Esophagus squamous epithelium (tissue), 5 donors: ENCODE measurements at regions not wholly inside any gene's neighbourhood (a gene's known extent, or its start where the extent isn't known, plus 50 kb on each side); places are given as distances from the start of the nearest gene placed in this dataset.

Experiments used
- DNase-seq: peaks from one replicate; lab custom pipeline; 2025; lab: John Stamatoyannopoulos, UW
- H3K27ac ChIP-seq, 4 donors: fragments of 200-600 bp; sonication (generic); one replicate each; pipeline ENCODE4 v1.5.1; 2016 to 2019; ENCODE audit warnings: mild to moderate bottlenecking in 1 of 4
- H3K27me3 ChIP-seq, 4 donors: fragments of 200-600 bp; sonication (generic); 1 replicate in 3 of 4; 2 replicates in 1 of 4; pipeline versions ENCODE4 v1.5.1 to v1.6.0; 2017 to 2021; ENCODE audit warnings: antibody characterized with exemption in 1 of 4
- H3K36me3 ChIP-seq, 3 donors: fragments of 200-600 bp; sonication (generic); one replicate each; pipeline ENCODE4 v1.5.1; 2016 to 2019
- H3K4me1 ChIP-seq, 3 donors: fragments of 200-600 bp; sonication (generic); one replicate each; pipeline ENCODE4 v1.5.1; 2017 to 2019
- H3K4me3 ChIP-seq, 4 donors: fragments of 200-600 bp; sonication (generic); 1 replicate in 3 of 4; 2 replicates in 1 of 4; pipeline ENCODE4 v1.5.1; 2016 to 2019; ENCODE audit warnings: mild to moderate bottlenecking in 2 of 4, moderate library complexity in 1 of 4
- H3K9me3 ChIP-seq, 3 donors: fragments of 200-600 bp; sonication (generic); one replicate each; pipeline ENCODE4 v1.5.1; 2016 to 2019
- POLR2A ChIP-seq, 4 donors: fragments of 450-650 bp; IDR thresholded peaks; one replicate each; pipeline ENCODE4 v1.6.1; 2017; ENCODE audit warnings: antibody characterized with exemption in 4 of 4, mild to moderate bottlenecking in 4 of 4, moderate library complexity in 3 of 4
- WGBS, 2 donors: methylation state at CpG; one replicate each; pipeline ENCODE4 v1.1.5; 2018; 5-methylcytosine and 5-hydroxymethylcytosine counted together
- intact Hi-C: fragments of 100-400 bp; cut with DNase I; formaldehyde crosslinking; loops from one replicate; pipeline ENCODE4 v1.15.0; 2022
- TF ChIP-seq, protein P1 (sequence below), 6 experiments: fragments of 450-650 bp in 4 of 6; fragments of 200-600 bp in 2 of 6; sonication (generic) in 2 of 6; IDR thresholded peaks; one replicate each; pipeline ENCODE4 v1.5.1; 2016 to 2019; ENCODE audit warnings: antibody characterized with exemption in 6 of 6, mild to moderate bottlenecking in 4 of 6, moderate library complexity in 4 of 6
- donor health status: DM: yes; HTN: yes; CAD: no.

GRCh38 chr16:86378128-86378527, 132.2 kb upstream of the FOXF1 start:
- DNase-seq: no peak
- H3K4me1 ChIP-seq: no peaks in the 10 kb centered on the region
- H3K36me3 ChIP-seq: no peaks in the 10 kb centered on the region
- intact Hi-C loops: no loop called here
- H3K9me3 ChIP-seq: peaks cover 0 to 11% (median 0%) of the 10 kb centered on the region in 3 donors
- TF ChIP-seq, protein P1, sequence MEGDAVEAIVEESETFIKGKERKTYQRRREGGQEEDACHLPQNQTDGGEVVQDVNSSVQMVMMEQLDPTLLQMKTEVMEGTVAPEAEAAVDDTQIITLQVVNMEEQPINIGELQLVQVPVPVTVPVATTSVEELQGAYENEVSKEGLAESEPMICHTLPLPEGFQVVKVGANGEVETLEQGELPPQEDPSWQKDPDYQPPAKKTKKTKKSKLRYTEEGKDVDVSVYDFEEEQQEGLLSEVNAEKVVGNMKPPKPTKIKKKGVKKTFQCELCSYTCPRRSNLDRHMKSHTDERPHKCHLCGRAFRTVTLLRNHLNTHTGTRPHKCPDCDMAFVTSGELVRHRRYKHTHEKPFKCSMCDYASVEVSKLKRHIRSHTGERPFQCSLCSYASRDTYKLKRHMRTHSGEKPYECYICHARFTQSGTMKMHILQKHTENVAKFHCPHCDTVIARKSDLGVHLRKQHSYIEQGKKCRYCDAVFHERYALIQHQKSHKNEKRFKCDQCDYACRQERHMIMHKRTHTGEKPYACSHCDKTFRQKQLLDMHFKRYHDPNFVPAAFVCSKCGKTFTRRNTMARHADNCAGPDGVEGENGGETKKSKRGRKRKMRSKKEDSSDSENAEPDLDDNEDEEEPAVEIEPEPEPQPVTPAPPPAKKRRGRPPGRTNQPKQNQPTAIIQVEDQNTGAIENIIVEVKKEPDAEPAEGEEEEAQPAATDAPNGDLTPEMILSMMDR (IDR thresholded peaks at IDR 0.05): no peak
- no peak for TF ChIP-seq POLR2A (IDR thresholded peaks at IDR 0.05)
- WGBS, 2 donors: 58 to 72% methylated on average over 3 to 9 of the region's 9 CpGs
- no peak overlapping the region for H3K4me3 ChIP-seq
- no peak overlapping the region for H3K27ac ChIP-seq
- peaks cover 0 to 18% (median 0%) of the 10 kb centered on the region in 4 donors for H3K27me3 ChIP-seq

- H3K27me3 ChIP-seq: peaks cover 0 to 20% (median 0%) of the 10 kb centered on the region in 4 donors
- intact Hi-C loops: no loop called here
- no peak overlapping the region for H3K4me3 ChIP-seq
- peaks cover 0 to 7% (median 3%) of the 10 kb centered on the region in 3 donors for H3K4me1 ChIP-seq
- no peaks in the 10 kb centered on the region for H3K36me3 ChIP-seq
- 77 to 93% methylated on average over 3 to 14 of the region's 20 CpGs for WGBS, 2 donors
- no peak for DNase-seq
- peaks cover 0 to 7% (median 0%) of the 10 kb centered on the region in 3 donors for H3K9me3 ChIP-seq
- TF ChIP-seq POLR2A (IDR thresholded peaks at IDR 0.05): no peak
- TF ChIP-seq, protein P1 (IDR thresholded peaks at IDR 0.05): no peak
- no peak overlapping the region for H3K27ac ChIP-seq
Observed at GRCh38 chr16:86378831-86379504, 131.4 kb upstream of the FOXF1 start.

GRCh38 chr16:86379505-86379846, 130.9 kb upstream of the FOXF1 start:
- peaks cover 0 to 2% (median 0%) of the 10 kb centered on the region in 3 donors for H3K9me3 ChIP-seq
- H3K4me3 ChIP-seq: no peak overlapping the region
- 50 to 60% methylated on average over 3 to 7 of the region's 9 CpGs for WGBS, 2 donors
- peaks cover 0 to 20% (median 0%) of the 10 kb centered on the region in 4 donors for H3K27me3 ChIP-seq
- intact Hi-C loops: no loop called here
- no peak overlapping the region for H3K27ac ChIP-seq
- no peak for TF ChIP-seq POLR2A (IDR thresholded peaks at IDR 0.05)
- TF ChIP-seq, protein P1 (IDR thresholded peaks at IDR 0.05): no peak
- H3K4me1 ChIP-seq: peaks cover 0 to 8% (median 7%) of the 10 kb centered on the region in 3 donors
- no peaks in the 10 kb centered on the region for H3K36me3 ChIP-seq
- DNase-seq: no peak

- no peak for TF ChIP-seq POLR2A (IDR thresholded peaks at IDR 0.05)
- H3K9me3 ChIP-seq: no peaks in the 10 kb centered on the region
- 71 to 80% methylated on average over 1 to 4 of the region's 9 CpGs for WGBS, 2 donors
- no peak overlapping the region for H3K27ac ChIP-seq
- intact Hi-C loops: no loop called here
- no peaks in the 10 kb centered on the region for H3K36me3 ChIP-seq
- H3K27me3 ChIP-seq: peaks cover 0 to 20% (median 0%) of the 10 kb centered on the region in 4 donors
- DNase-seq: no peak
- no peak overlapping the region for H3K4me3 ChIP-seq
- H3K4me1 ChIP-seq: peaks cover 0 to 9% (median 7%) of the 10 kb centered on the region in 3 donors
Observed at GRCh38 chr16:86380030-86380429, 130.3 kb upstream of the FOXF1 start.

- intact Hi-C loops: no loop called here
- Histone ChIP-seq H3K4me3 (no peak overlapping the region), H3K36me3 (no peaks in the 10 kb centered on the region), H3K9me3 (no peaks in the 10 kb centered on the region), H3K27ac (no peak overlapping the region), H3K27me3 (peaks cover 0 to 20% (median 0%) of the 10 kb centered on the region in 4 donors), H3K4me1 (peaks cover 0 to 9% (median 7%) of the 10 kb centered on the region in 3 donors)
- no peak for DNase-seq
- TF ChIP-seq, protein P1 (IDR thresholded peaks at IDR 0.05): no peak
- 68 to 76% methylated on average over 5 to 6 of the region's 7 CpGs for WGBS, 2 donors
Observed at GRCh38 chr16:86381491-86381890, 128.8 kb upstream of the FOXF1 start.
